H9 (cell line): ENCODE measurements at regions not wholly inside any gene's neighbourhood (a gene's known extent, or its start where the extent isn't known, plus 50 kb on each side); places are given as distances from the start of the nearest gene placed in this dataset.

Experiments
- DNase-seq: peaks from one replicate; pipeline ENCODE4 v3.0.0-alpha.2; 2017
- H2AFZ ChIP-seq: one replicate; pipeline ENCODE4 v1.6.1; 2013; ENCODE audit warnings: mild to moderate bottlenecking, low read length, control low read depth, moderate library complexity
- H2AK5ac ChIP-seq: 2 replicates; pipeline ENCODE4 v1.6.1; 2013; ENCODE audit warnings: low read length, control low read depth, mixed read lengths; ENCODE audit not compliant: insufficient read length
- H2BK120ac ChIP-seq: one replicate; pipeline ENCODE4 v1.6.1; 2013; ENCODE audit warnings: low read depth, mild to moderate bottlenecking, low read length, control low read depth, inconsistent platforms; ENCODE audit not compliant: poor library complexity, severe bottlenecking
- H2BK12ac ChIP-seq: 2 replicates; pipeline ENCODE4 v1.6.1; 2013; ENCODE audit warnings: low read length, control low read depth, mixed read lengths, low read depth; ENCODE audit not compliant: insufficient read length
- H2BK15ac ChIP-seq: 2 replicates; pipeline ENCODE4 v1.6.1; 2013; ENCODE audit warnings: low read depth, low read length, control low read depth
- H2BK20ac ChIP-seq: one replicate; pipeline ENCODE4 v1.6.1; 2013; ENCODE audit warnings: low read depth, mild to moderate bottlenecking, low read length, control low read depth, inconsistent platforms; ENCODE audit not compliant: poor library complexity, severe bottlenecking
- H2BK5ac ChIP-seq: 2 replicates; pipeline ENCODE4 v1.6.1; 2013; ENCODE audit warnings: low read length, control low read depth, mixed read lengths; ENCODE audit not compliant: insufficient read length
- H3K14ac ChIP-seq: 2 replicates; pipeline ENCODE4 v1.6.1; 2013; ENCODE audit warnings: low read length, control low read depth; ENCODE audit not compliant: insufficient read depth
- H3K18ac ChIP-seq: 2 replicates; pipeline ENCODE4 v1.6.1; 2013; ENCODE audit warnings: low read depth, mild to moderate bottlenecking, mixed read lengths, low read length, control low read depth; ENCODE audit not compliant: insufficient read length
- H3K23ac ChIP-seq: 2 replicates; pipeline ENCODE4 v1.6.1; 2013; ENCODE audit warnings: low read length, control low read depth, mixed read lengths, low read depth; ENCODE audit not compliant: insufficient read length
- H3K23me2 ChIP-seq: 2 replicates; pipeline ENCODE4 v1.6.1; 2013; ENCODE audit warnings: low read depth, mild to moderate bottlenecking, mixed read lengths, low read length, control low read depth; ENCODE audit not compliant: insufficient read length, poor library complexity, severe bottlenecking
- H3K27ac ChIP-seq: 2 replicates; pipeline ENCODE4 v1.5.1; 2013; ENCODE audit warnings: low read length, control low read depth, mixed read lengths, low read depth; ENCODE audit not compliant: insufficient read length
- H3K27me3 ChIP-seq: 2 replicates; pipeline ENCODE4 v1.6.1; 2013; ENCODE audit warnings: low read length, control low read depth, inconsistent platforms; ENCODE audit not compliant: insufficient read depth
- H3K4ac ChIP-seq: 2 replicates; pipeline ENCODE4 v1.6.1; 2013; ENCODE audit warnings: low read depth, mild to moderate bottlenecking, control low read depth, inconsistent platforms, low read length, moderate library complexity
- H3K4me1 ChIP-seq: 2 replicates; pipeline ENCODE4 v1.6.1; 2013; ENCODE audit warnings: low read length, control low read depth, inconsistent platforms; ENCODE audit not compliant: insufficient read depth
- H3K4me2 ChIP-seq: 2 replicates; pipeline ENCODE4 v1.6.1; 2013; ENCODE audit warnings: low read length, control low read depth, mixed read lengths; ENCODE audit not compliant: insufficient read length, insufficient read depth
- H3K56ac ChIP-seq: 2 replicates; pipeline ENCODE4 v1.6.1; 2013; ENCODE audit warnings: low read depth, mild to moderate bottlenecking, mixed read lengths, low read length, control low read depth; ENCODE audit not compliant: insufficient read length
- H3K79me1 ChIP-seq: 2 replicates; pipeline ENCODE4 v1.6.1; 2013; ENCODE audit warnings: low read depth, mild to moderate bottlenecking, moderate library complexity, low read length, control low read depth, inconsistent platforms; ENCODE audit not compliant: insufficient read depth, poor library complexity, severe bottlenecking
- H3K79me2 ChIP-seq: 2 replicates; pipeline ENCODE4 v1.6.1; 2013; ENCODE audit warnings: low read length, control low read depth, inconsistent platforms; ENCODE audit not compliant: insufficient read depth
- H3K9ac ChIP-seq: 2 replicates; pipeline ENCODE4 v1.6.1; 2013; ENCODE audit warnings: low read length, control low read depth, mixed read lengths; ENCODE audit not compliant: insufficient read length; ENCODE audit errors: extremely low read depth
- H3K9me3 ChIP-seq: one replicate; pipeline ENCODE4 v1.6.1; 2013; ENCODE audit warnings: low read depth, low read length, inconsistent platforms; ENCODE audit not compliant: control insufficient read depth
- H3T11ph ChIP-seq: one replicate; pipeline ENCODE4 v1.6.1; 2013; ENCODE audit warnings: mild to moderate bottlenecking, low read length, control low read depth, inconsistent platforms
- H4K20me1 ChIP-seq: one replicate; pipeline ENCODE4 v1.6.1; 2013; ENCODE audit not compliant: control insufficient read depth, insufficient read length, insufficient read depth
- H4K5ac ChIP-seq: 2 replicates; pipeline ENCODE4 v1.6.1; 2013; ENCODE audit warnings: low read depth, mild to moderate bottlenecking, mixed read lengths, low read length, control low read depth; ENCODE audit not compliant: insufficient read length
- H4K8ac ChIP-seq: replicated peaks from 2 replicates; pipeline ENCODE4 v1.6.1; 2013; ENCODE audit warnings: low read length, control low read depth, mixed read lengths, low read depth; ENCODE audit not compliant: insufficient read length
- H4K91ac ChIP-seq: 2 replicates; pipeline ENCODE4 v1.6.1; 2013; ENCODE audit warnings: low read depth, mild to moderate bottlenecking, moderate library complexity, mixed read lengths, low read length, control low read depth; ENCODE audit not compliant: insufficient read length
- H3K27ac Mint-ChIP-seq, 3 experiments: 2 replicates in 2 of 3; 3 replicates in 1 of 3; pipeline ENCODE4 v1.8.0; 2020 to 2021; ENCODE audit warnings: mixed read lengths in 3 of 3, mild to moderate bottlenecking in 1 of 3, moderate library complexity in 1 of 3
- H3K27me3 Mint-ChIP-seq: 2 replicates; pipeline ENCODE4 v1.8.0; 2021; ENCODE audit warnings: low read depth, mild to moderate bottlenecking, moderate library complexity, mixed read lengths
- H3K36me3 Mint-ChIP-seq, 3 experiments: 2 replicates in 2 of 3; 3 replicates in 1 of 3; pipeline ENCODE4 v1.8.0; 2020 to 2021; ENCODE audit warnings: low read depth in 3 of 3, mixed read lengths in 3 of 3; ENCODE audit not compliant: insufficient read depth in 1 of 3
- H3K4me1 Mint-ChIP-seq, 2 experiments: 2 replicates each; pipeline ENCODE4 v1.8.0; 2020; ENCODE audit warnings: mixed read lengths in 2 of 2
- H3K4me3 Mint-ChIP-seq, 2 experiments: 2 replicates in 1 of 2; 3 replicates in 1 of 2; pipeline ENCODE4 v1.8.0; 2020 to 2021; ENCODE audit warnings: mild to moderate bottlenecking in 2 of 2, mixed read lengths in 2 of 2, moderate library complexity in 1 of 2
- H3K9me3 Mint-ChIP-seq, 2 experiments: 2 replicates in 1 of 2; 3 replicates in 1 of 2; pipeline ENCODE4 v1.8.0; 2020; ENCODE audit warnings: mild to moderate bottlenecking in 2 of 2, mixed read lengths in 2 of 2, moderate library complexity in 1 of 2
- WGBS: extraction: QIAGEN DNeasy Blood & Tissue Kit; methylation state at CpG from one replicate; pipeline ENCODE4 v1.1.7; 2013; ENCODE audit warnings: missing lambda C conversion rate, low lambda C conversion rate, mixed read lengths; ENCODE audit not compliant: insufficient read length; ENCODE audit errors: extremely low coverage; 5-methylcytosine and 5-hydroxymethylcytosine counted together
- TF ChIP-seq, protein P1 (sequence below): fragments of 200-600 bp; sonication (generic); conservative IDR thresholded peaks from 3 replicates; pipeline ENCODE4 v1.8.0; 2021; ENCODE audit warnings: antibody characterized with exemption, mild to moderate bottlenecking

DNA sequence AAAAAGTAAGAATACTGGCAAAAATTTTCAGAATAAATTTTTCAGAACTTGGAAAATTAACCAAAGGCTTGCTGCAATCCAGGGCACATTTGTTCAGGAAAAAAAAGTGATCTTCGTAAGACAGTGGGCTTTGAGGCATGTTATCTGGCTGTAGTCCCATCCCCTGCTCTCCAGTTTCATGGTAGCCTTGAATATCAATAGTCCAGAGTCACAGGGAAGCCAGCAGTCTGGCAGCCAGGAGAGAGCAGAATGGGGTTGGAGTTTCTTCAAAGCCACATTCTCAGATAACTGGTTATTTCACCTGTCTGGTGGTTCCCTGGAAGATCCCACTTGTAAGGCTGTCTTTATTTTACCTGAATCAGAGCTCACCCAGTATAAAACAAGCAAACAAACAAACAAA is 669.3 kb downstream of the MATN1 start:
- H3K4me1 Mint-ChIP-seq, result peaks cover 30 to 37% of the 10 kb centered on the region in 2 experiments
- H4K8ac ChIP-seq, result no peak overlapping the region
- H2BK5ac ChIP-seq, result no peak overlapping the region
- no CpG with 5 or more reads among the region's 1 CpG for WGBS
- no peak overlapping the region for H3K18ac ChIP-seq
- H3K27ac Mint-ChIP-seq, result peak overlapping the region in 1 of 3 experiments; percentile 62; a peak in 2 of 7 replicates
- no peak overlapping the region for H4K91ac ChIP-seq
- no peaks in the 10 kb centered on the region for H3K9me3 ChIP-seq
- no peak overlapping the region for H2BK15ac ChIP-seq
- TF ChIP-seq, protein P1, sequence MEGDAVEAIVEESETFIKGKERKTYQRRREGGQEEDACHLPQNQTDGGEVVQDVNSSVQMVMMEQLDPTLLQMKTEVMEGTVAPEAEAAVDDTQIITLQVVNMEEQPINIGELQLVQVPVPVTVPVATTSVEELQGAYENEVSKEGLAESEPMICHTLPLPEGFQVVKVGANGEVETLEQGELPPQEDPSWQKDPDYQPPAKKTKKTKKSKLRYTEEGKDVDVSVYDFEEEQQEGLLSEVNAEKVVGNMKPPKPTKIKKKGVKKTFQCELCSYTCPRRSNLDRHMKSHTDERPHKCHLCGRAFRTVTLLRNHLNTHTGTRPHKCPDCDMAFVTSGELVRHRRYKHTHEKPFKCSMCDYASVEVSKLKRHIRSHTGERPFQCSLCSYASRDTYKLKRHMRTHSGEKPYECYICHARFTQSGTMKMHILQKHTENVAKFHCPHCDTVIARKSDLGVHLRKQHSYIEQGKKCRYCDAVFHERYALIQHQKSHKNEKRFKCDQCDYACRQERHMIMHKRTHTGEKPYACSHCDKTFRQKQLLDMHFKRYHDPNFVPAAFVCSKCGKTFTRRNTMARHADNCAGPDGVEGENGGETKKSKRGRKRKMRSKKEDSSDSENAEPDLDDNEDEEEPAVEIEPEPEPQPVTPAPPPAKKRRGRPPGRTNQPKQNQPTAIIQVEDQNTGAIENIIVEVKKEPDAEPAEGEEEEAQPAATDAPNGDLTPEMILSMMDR, result no peak
- no peaks in the 10 kb centered on the region for H3K27me3 ChIP-seq
- no peak overlapping the region for H2AK5ac ChIP-seq
- no peak for DNase-seq
- no peaks in the 10 kb centered on the region for H4K20me1 ChIP-seq
- no peak overlapping the region for H2BK20ac ChIP-seq
- no peak overlapping the region for H3K56ac ChIP-seq
- no peak overlapping the region for H3K23ac ChIP-seq
- no peaks in the 10 kb centered on the region for H3K23me2 ChIP-seq
- H3K27me3 Mint-ChIP-seq, result no peaks in the 10 kb centered on the region
- no peaks in the 10 kb centered on the region; a peak in 1 of 7 replicates for H3K36me3 Mint-ChIP-seq
- H3K79me1 ChIP-seq, result no peaks in the 10 kb centered on the region
- H3K9me3 Mint-ChIP-seq, result no peaks in the 10 kb centered on the region
- no peak overlapping the region for H3K4me2 ChIP-seq
- no peak overlapping the region for H3K14ac ChIP-seq
- no peak overlapping the region for H3K27ac ChIP-seq
- H2AFZ ChIP-seq, result no peak overlapping the region
- H3K4ac ChIP-seq, result no peak overlapping the region
- H3K9ac ChIP-seq, result no peak overlapping the region
- no peak overlapping the region for H3T11ph ChIP-seq
- H2BK12ac ChIP-seq, result no peak overlapping the region
- H2BK120ac ChIP-seq, result no peak overlapping the region
- no peak overlapping the region for H3K4me3 Mint-ChIP-seq
- H4K5ac ChIP-seq, result no peak overlapping the region
- H3K4me1 ChIP-seq, result peaks cover 5% of the 10 kb centered on the region; the same call in 1 of the 2 replicates
- H3K79me2 ChIP-seq, result no peaks in the 10 kb centered on the region
